ENCODE measurements at regions not wholly inside any gene's neighbourhood (a gene's known extent, or its start where the extent isn't known, plus 50 kb on each side); places are given as distances from the start of the nearest gene placed in this dataset.

- TF ChIP-seq POLR2A (IDR thresholded peaks at IDR 0.05; ENCODE audit: low read length) (no peak), GATA1 (IDR thresholded peaks at IDR 0.05; ENCODE audit: low read depth, low read length) (no peak)
Observed at GRCh38 chr1:218572050-218572449, 226.9 kb downstream of the TGFB2 start.
